HG03135 (cell line): ENCODE measurements at regions not wholly inside any gene's neighbourhood (a gene's known extent, or its start where the extent isn't known, plus 50 kb on each side); places are given as distances from the start of the nearest gene placed in this dataset.
"Not testable (repeated sequence)": the region's sequence is repeated elsewhere in the genome, so short reads cannot be mapped to it uniquely, and the experiment has no call there.

ENCODE experiments used
- ATAC-seq: cut with Tn5 transposase; IDR thresholded peaks from one replicate; pipeline ENCODE4 v1.9.1; 2021; ENCODE audit warnings: mild to moderate bottlenecking, moderate library complexity; ENCODE audit not compliant: unreplicated experiment

DNA sequence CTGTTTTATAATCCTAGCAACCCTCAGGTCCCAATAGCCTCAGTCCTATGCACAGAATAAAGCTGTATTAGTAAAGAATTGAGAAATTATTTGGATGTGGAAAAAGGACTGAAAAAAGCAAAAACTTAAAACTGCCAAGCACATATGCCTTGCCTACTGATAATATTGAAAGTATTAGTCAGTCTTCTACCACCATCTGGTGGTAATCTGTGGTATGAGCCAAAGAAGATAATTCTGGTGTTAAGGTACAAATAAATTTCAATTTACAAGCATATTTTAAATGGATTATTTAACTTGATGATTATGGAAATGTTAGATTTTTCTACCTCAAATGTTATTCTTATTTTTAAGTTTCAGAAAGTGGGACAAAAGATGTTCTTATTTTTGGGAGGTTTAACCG is 460.3 kb upstream of the KLHL1 start:
- no peak for ATAC-seq

DNA sequence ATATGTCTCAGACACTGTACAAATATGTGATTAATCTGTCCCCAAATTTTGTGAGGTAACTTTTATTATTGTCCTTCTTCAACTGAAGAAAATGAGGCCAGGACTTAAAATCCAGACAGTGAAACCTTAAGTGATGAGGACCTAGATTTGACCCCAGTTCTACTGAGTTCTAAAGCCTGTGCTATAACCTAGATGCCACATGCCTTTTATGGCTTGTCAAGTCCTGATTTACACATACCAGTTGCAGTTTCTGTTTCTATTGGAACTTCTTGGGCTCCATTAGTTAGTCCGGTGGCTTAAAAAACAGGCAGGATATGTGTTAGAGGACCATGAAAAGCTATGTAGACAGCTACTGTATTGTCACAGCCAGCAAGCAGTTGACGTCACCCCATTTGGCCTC is 436.5 kb upstream of the KLHL1 start:
- ATAC-seq: no peak

GRCh38 chr13:70541451-70541850 is 433.2 kb upstream of the KLHL1 start:
- no peak for ATAC-seq

- ATAC-seq: no peak
These were observed 426.2 kb upstream of the KLHL1 start for GRCh38 chr13:70534466-70534865.

DNA sequence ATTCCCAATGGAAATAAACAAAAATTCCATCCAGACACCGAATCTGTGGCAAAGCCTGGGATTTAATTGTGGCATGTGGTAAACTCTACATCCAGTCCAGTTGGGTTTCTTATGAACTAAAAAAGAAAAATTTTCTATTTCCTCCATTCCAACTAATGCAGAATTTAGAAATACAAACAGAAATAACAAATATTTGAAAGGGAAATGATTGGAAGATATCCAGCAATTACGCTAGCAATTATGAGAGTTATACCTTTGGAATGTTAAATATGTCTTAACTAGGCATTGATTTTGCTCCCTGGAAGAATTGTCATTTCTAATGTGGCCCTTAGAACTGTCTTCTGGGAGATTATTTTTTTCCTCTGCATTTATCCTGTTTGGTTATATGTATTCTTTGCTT is 421.4 kb upstream of the KLHL1 start:
- ATAC-seq: no peak

DNA sequence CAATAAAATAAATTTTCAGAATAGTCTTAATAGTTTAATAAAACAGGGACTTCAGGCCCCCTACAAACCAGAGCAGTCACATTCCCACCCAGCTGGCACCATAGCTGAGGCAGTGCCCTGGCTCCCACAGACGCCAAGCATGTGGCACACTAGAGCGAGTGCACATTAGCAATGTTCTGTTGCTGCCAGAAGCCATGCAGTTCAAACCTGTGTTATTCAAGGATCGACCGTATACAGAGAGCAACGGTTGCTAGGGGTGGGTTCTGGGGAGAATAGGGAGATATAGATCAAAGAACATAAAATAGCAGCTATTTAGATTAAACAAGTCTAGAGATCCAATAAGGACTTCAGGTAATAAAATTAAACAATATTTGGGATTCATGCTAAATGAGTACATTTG is 419.3 kb upstream of the KLHL1 start:
- no peak for ATAC-seq

DNA sequence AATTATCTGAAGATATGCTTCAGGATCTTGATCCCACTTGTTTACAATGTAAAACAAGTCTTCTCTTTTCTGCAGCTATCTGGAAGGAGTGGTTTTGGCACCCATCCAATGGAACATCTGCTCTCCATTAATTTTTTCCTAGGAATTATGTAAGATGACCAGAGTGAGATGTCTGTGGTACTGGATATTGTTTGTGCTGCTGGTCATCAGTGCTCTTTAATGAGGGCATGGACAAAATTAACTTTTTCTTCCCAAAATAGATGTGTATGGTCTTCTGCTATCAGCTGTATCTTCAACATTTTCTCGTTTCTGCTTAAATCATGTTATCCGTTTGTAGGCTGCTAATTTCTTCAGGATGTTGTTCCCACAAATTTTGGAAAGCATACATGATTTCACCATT is 415.4 kb upstream of the KLHL1 start:
- no peak for ATAC-seq

GRCh38 chr13:70520275-70521036 is 412.2 kb upstream of the KLHL1 start:
- no peak for ATAC-seq

DNA sequence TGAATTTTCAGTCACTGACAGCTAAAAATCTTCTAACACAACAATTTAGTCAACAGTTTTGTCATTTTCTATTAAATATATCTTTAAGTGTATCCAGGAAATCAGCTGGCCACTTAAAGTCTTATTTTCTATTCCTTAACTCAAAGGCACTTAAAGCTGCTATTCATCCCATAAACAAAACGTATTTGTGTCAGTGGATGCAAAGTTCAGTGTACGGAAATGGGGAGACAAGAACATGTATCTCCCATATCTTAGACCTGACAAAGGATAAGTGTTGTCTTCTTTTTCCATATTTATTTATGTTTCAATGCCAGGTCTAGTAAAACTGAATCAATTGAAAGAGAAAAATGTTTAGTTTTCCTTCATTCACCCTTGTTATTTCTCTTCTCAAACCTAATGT is 409.8 kb upstream of the KLHL1 start:
- ATAC-seq: no peak

DNA sequence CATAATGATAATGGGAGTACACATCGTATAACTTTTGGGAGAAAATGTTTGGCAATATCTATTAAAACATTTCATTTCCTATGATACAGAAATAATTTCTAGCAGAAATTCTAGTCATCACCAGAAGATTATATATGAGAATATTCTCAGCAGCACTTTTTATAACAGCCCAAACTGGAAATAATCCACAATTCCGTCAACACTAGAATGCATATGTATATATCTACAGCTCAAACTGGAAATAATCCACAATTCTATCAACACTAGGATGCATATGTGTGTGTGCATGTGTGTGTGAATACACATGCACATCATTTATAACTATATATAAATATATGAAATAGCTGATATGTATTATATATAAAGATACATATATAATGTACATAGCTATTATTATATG is 408.0 kb upstream of the KLHL1 start:
- no peak for ATAC-seq

- ATAC-seq: not testable (repeated sequence)
These were observed 403.7 kb upstream of the KLHL1 start for GRCh38 chr13:70511861-70512417.

DNA sequence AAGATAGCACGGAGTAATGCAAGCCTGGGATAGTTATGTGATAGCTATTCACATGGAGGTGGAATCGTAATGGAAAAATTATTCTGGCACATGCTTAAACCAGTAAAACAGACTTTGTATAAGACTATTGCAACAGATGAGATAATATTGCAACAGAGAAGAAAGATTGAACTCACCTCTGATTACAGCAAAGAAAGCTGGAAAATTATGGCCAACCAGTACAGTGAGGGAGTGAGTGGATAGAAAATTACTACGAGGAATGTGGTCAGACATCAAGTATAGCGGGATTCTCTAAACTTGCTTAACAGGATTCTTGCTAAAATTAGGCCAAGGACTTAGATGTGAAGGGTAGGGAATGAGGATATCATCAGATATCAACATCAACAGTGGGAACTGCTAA is 397.6 kb upstream of the KLHL1 start:
- ATAC-seq: no peak

- ATAC-seq: no peak
These were observed 394.7 kb upstream of the KLHL1 start for GRCh38 chr13:70502944-70503343.

GRCh38 chr13:70490320-70490935 is 382.2 kb upstream of the KLHL1 start:
- ATAC-seq: no peak

- no peak for ATAC-seq
These were observed 376.7 kb upstream of the KLHL1 start for GRCh38 chr13:70484931-70485330.

DNA sequence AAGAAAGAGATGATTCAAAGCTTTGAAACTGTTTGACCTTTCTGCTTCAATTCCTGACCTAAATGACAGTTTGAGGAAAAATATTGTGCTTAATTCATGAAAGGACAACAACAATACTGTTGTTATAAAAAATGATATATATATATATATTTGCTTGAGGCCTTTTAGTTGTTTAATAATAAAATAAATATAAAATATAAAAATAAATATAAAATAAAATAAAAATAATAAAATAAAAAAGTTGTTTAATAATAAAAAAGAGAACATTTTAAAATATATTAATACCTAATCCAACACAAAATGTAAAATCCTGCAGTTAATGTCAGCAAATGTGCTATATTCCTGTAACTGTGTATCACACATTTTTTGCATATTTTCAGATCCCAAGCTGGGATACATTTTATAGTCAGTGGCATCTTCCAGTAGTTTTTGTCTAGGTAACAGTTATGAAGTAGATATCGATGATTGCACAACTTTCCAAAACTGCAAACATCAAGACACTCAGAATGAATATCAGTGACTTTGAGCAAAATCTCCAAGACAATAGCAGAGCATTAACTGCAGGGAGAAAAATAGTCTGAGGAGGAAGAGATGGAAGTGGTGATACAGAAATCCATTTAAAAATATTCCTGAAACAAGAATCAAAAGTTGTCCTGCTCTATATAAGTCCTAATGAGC is 375.5 kb upstream of the KLHL1 start:
- ATAC-seq: no peak

- ATAC-seq: no peak
These were observed 365.7 kb upstream of the KLHL1 start for GRCh38 chr13:70473907-70474306.

GRCh38 chr13:70469077-70469476 is 360.8 kb upstream of the KLHL1 start:
- no peak for ATAC-seq

- ATAC-seq: no peak
These were observed 349.2 kb upstream of the KLHL1 start for GRCh38 chr13:70457474-70457873.

DNA sequence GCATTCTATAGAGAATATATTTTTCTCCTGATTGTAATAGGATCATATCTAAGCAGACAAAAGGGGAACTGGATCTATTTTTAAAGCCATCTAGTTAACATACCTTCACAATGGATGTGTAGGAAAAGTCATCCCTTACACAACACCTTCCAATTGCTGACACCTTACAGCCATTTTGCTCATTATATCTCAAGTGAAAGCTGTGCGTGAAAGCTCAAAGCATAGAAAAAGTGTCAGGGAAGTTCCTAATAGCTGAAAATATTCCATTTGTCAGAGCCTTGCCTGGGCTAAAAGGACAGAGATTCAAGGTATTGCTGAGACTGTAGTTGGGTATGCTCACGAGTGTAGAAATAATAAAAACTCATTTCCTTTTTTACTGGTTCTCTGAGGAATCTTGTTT is 340.6 kb upstream of the KLHL1 start:
- ATAC-seq: no peak

DNA sequence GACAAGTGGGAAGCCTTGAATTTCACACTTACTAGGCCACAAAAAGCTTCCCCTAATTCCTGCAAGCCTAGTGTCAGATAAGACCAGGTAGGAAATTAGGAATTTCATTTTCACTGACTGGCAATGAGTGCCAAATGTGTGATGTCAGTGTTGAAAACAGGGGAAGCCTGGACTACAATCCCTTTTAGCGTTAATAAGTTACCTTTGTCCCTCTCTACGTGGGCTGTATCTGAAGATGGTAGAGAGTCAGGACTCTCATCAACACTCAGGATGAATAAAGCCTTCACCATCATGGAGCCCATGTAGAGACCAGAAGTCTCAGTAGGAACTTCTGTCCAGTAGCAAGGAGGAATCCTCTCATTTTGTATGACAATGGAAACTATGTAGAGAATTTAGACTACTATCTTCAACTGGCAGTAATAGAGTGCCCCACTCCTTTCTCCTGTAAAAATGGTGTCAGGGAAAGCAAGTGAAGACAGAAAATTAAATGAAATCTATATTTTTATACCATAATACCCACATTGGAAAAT is 324.1 kb upstream of the KLHL1 start:
- ATAC-seq: no peak

- no peak for ATAC-seq
These were observed 322.0 kb upstream of the KLHL1 start for GRCh38 chr13:70430256-70430655.
